SK-N-SH (cell line): ENCODE measurements at regions not wholly inside any gene's neighbourhood (a gene's known extent, or its start where the extent isn't known, plus 50 kb on each side); places are given as distances from the start of the nearest gene placed in this dataset.

Experiments used
- CTCF ChIA-PET: fragments of 300-600, 350-600 bp; formaldehyde crosslinking; extraction: SDS; loops from one replicate; lab custom pipeline; 2021; lab: Yijun Ruan, JAX
- POLR2A ChIA-PET: fragments of 350-600 bp; sonication (Branson Sonifier 250); formaldehyde crosslinking; extraction: SDS; loops from one replicate; lab custom pipeline; 2020; ENCODE audit warnings: antibody characterized with exemption, inconsistent platforms; lab: Yijun Ruan, JAX
- DNase-seq: peaks from one replicate; pipeline ENCODE4 v3.0.0; 2012
- H2AFZ ChIP-seq: fragments of 200-600 bp; sonication (generic); 2 replicates; pipeline ENCODE4 v1.8.1; 2016; ENCODE audit warnings: antibody characterized with exemption, mild to moderate bottlenecking, low read depth
- H3F3A ChIP-seq: fragments of 200-600 bp; sonication (generic); replicated peaks from 2 replicates; pipeline ENCODE3; 2016; ENCODE audit warnings: antibody characterized with exemption, mild to moderate bottlenecking; ENCODE audit not compliant: insufficient read depth
- H3K27ac ChIP-seq, 2 experiments: fragments of 200-500 bp in 1 of 2; fragments of 200-600 bp in 1 of 2; sonication (Bioruptor generic) in 1 of 2; sonication (generic), shearing (Covaris generic) in 1 of 2; 2 replicates each; pipeline versions ENCODE4 v1.5.1 to v1.6.1; 2014 to 2016; ENCODE audit warnings: low read depth in 2 of 2, inconsistent platforms in 1 of 2, low read length in 1 of 2, mild to moderate bottlenecking in 1 of 2, mixed read lengths in 1 of 2
- H3K27me3 ChIP-seq: fragments of 200-600 bp; sonication (generic), shearing (Covaris generic); 2 replicates; pipeline ENCODE4 v1.6.1; 2016; ENCODE audit warnings: mixed run types; ENCODE audit not compliant: insufficient read depth
- H3K36me3 ChIP-seq, 2 experiments: fragments of 200-500 bp in 1 of 2; fragments of 200-600 bp in 1 of 2; sonication (Bioruptor generic) in 1 of 2; sonication (generic) in 1 of 2; replicated peaks in 1 of 2; 2 replicates each; pipeline versions ENCODE3 to v1.5.1; 2014 to 2016; ENCODE audit warnings: low read length in 1 of 2, mild to moderate bottlenecking in 1 of 2; ENCODE audit not compliant: insufficient read depth in 2 of 2, control insufficient read depth in 1 of 2
- H3K4me1 ChIP-seq, 2 experiments: fragments of 200-500 bp in 1 of 2; fragments of 200-600 bp in 1 of 2; sonication (Bioruptor generic) in 1 of 2; sonication (generic), shearing (Covaris generic) in 1 of 2; 2 replicates each; pipeline versions ENCODE4 v1.5.1 to v1.6.1; 2014 to 2016; ENCODE audit warnings: low read depth in 1 of 2, low read length in 1 of 2, mixed run types in 1 of 2; ENCODE audit not compliant: insufficient read depth in 2 of 2, control insufficient read depth in 1 of 2
- H3K4me2 ChIP-seq: fragments of 200-600 bp; sonication (generic), shearing (Covaris generic); 2 replicates; pipeline ENCODE4 v1.6.1; 2017; ENCODE audit warnings: mixed run types
- H3K4me3 ChIP-seq, 2 experiments: fragments of 200-500 bp in 1 of 2; fragments of 200-600 bp in 1 of 2; sonication (Bioruptor generic) in 1 of 2; sonication (generic), shearing (Covaris generic) in 1 of 2; 2 replicates each; pipeline versions ENCODE4 v1.5.1 to v1.8.1; 2014 to 2016; ENCODE audit warnings: low read depth in 2 of 2, inconsistent platforms in 1 of 2, low read length in 1 of 2, mild to moderate bottlenecking in 1 of 2, mixed read lengths in 1 of 2, moderate library complexity in 1 of 2
- H3K79me2 ChIP-seq: fragments of 200-600 bp; sonication (generic); 2 replicates; pipeline ENCODE4 v1.8.1; 2017; ENCODE audit warnings: mild to moderate bottlenecking; ENCODE audit not compliant: insufficient read depth
- H3K9ac ChIP-seq: fragments of 200-600 bp; sonication (generic); 2 replicates; pipeline ENCODE4 v1.6.1; 2017; ENCODE audit warnings: mixed run types
- H3K9me2 ChIP-seq: fragments of 200-600 bp; sonication (generic); 2 replicates; pipeline ENCODE4 v1.6.1; 2017; ENCODE audit warnings: mixed run types
- H3K9me3 ChIP-seq: fragments of 200-600 bp; sonication (generic); 2 replicates; pipeline ENCODE4 v1.6.1; 2017; ENCODE audit warnings: mixed run types, mild to moderate bottlenecking, moderate library complexity
- H4K20me1 ChIP-seq: fragments of 200-600 bp; sonication (generic); 2 replicates; pipeline ENCODE4 v1.6.1; 2017; ENCODE audit warnings: mild to moderate bottlenecking, mixed run types; ENCODE audit not compliant: insufficient read depth
- CHD2 ChIP-seq: fragments of 150-350 bp; IDR thresholded peaks from 2 replicates; pipeline ENCODE4 v1.6.1; 2018; ENCODE audit warnings: low read length; ENCODE audit not compliant: partially characterized antibody
- ELF1 ChIP-seq: IDR thresholded peaks from 2 replicates; pipeline ENCODE4 v1.4.0; 2012
- EP300 ChIP-seq, 2 experiments: IDR thresholded peaks; 2 replicates each; pipeline versions ENCODE4 v1.4.0 to v1.6.1; 2012; ENCODE audit warnings: borderline replicate concordance in 1 of 2, low read depth in 1 of 2, low read length in 1 of 2
- EZH2phosphoT487 ChIP-seq: fragments of 200-600 bp; sonication (generic); IDR thresholded peaks from 2 replicates; pipeline ENCODE4 v1.6.1; 2017; ENCODE audit warnings: low read depth, mixed run types, mild to moderate bottlenecking, antibody characterized with exemption, moderate library complexity, borderline replicate concordance
- FOSL2 ChIP-seq: IDR thresholded peaks from 2 replicates; pipeline ENCODE4 v1.4.0; 2012; ENCODE audit warnings: low read depth, mild to moderate bottlenecking, moderate library complexity, borderline replicate concordance
- FOXM1 ChIP-seq: IDR thresholded peaks from 2 replicates; pipeline ENCODE4 v1.4.0; 2012; ENCODE audit warnings: low read depth, mild to moderate bottlenecking
- GABPA ChIP-seq: IDR thresholded peaks from 2 replicates; pipeline ENCODE4 v1.4.0; 2012; ENCODE audit warnings: low read depth, mild to moderate bottlenecking
- GATA2 ChIP-seq: sonication (generic); formaldehyde crosslinking; IDR thresholded peaks from 2 replicates; pipeline ENCODE4 v1.5.0; 2020; ENCODE audit warnings: mild to moderate bottlenecking, missing genetic modification reagents
- MXI1 ChIP-seq: IDR thresholded peaks from 2 replicates; pipeline ENCODE4 v1.6.1; 2012; ENCODE audit warnings: mild to moderate bottlenecking, low read depth, low read length, improper control_type of control experiment
- POLR2AphosphoS5 ChIP-seq: IDR thresholded peaks from 2 replicates; pipeline ENCODE4 v1.6.1; 2012; ENCODE audit warnings: low read depth, low read length
- RAD21 ChIP-seq: IDR thresholded peaks from 2 replicates; pipeline ENCODE4 v1.6.1; 2012; ENCODE audit warnings: mild to moderate bottlenecking, low read length
- RFX5 ChIP-seq: IDR thresholded peaks from 2 replicates; pipeline ENCODE4 v1.6.1; 2012; ENCODE audit warnings: mild to moderate bottlenecking, improper control_type of control experiment, low read length
- SMC3 ChIP-seq: IDR thresholded peaks from 2 replicates; pipeline ENCODE4 v1.6.1; 2012; ENCODE audit warnings: low read depth, low read length, improper control_type of control experiment
- TCF12 ChIP-seq: IDR thresholded peaks from 2 replicates; pipeline ENCODE4 v1.4.0; 2012
- YY1 ChIP-seq: IDR thresholded peaks from 2 replicates; pipeline ENCODE4 v1.4.0; 2012; ENCODE audit warnings: low read depth, mild to moderate bottlenecking
- WGBS: methylation state at CpG from one replicate; pipeline ENCODE4 v1.1.6; 2017; ENCODE audit warnings: low lambda C conversion rate; 5-methylcytosine and 5-hydroxymethylcytosine counted together
- TF ChIP-seq, protein P1 (sequence below): IDR thresholded peaks from 2 replicates; pipeline ENCODE4; 2012

- Histone ChIP-seq H3K79me2 (peaks cover 35% of the 10 kb centered on the region; the same call in 1 of the 2 replicates), H3K4me1 (peaks cover 24 to 39% of the 10 kb centered on the region in 2 experiments), H4K20me1 (no peaks in the 10 kb centered on the region), H3K9me3 (no peaks in the 10 kb centered on the region), H3K4me3 (no peak overlapping the region)
- CTCF ChIA-PET, result interaction anchor here (0.8 to 2.1 kb wide), 2 partner anchors 12 to 219 kb away, joined by 3 to 9 read pairs; no protein-coding TSS in a partner anchor
- no peak for TF ChIP-seq EP300 (IDR thresholded peaks at IDR 0.05; ENCODE audit: borderline replicate concordance in 1 of 2, low read depth in 1 of 2, low read length in 1 of 2)
- TF ChIP-seq, all 33 proteins: peak for 0
- no peak overlapping the region for H3K4me2 ChIP-seq
- DNase-seq, result no peak
- peaks cover 25% of the 10 kb centered on the region for H3F3A ChIP-seq
- WGBS, result 96% methylated on average over 3 of the region's 3 CpGs
- no peaks in the 10 kb centered on the region for H3K36me3 ChIP-seq
- no peaks in the 10 kb centered on the region for H3K27me3 ChIP-seq
- POLR2A ChIA-PET, result no interaction called here
- H3K9me2 ChIP-seq, result no peaks in the 10 kb centered on the region
- H3K27ac ChIP-seq, result no peak overlapping the region
- no peak overlapping the region for H3K9ac ChIP-seq
- H2AFZ ChIP-seq, result no peak overlapping the region
Observed at GRCh38 chr14:71541271-71541670, 391.0 kb upstream of the RGS6 start.

DNA sequence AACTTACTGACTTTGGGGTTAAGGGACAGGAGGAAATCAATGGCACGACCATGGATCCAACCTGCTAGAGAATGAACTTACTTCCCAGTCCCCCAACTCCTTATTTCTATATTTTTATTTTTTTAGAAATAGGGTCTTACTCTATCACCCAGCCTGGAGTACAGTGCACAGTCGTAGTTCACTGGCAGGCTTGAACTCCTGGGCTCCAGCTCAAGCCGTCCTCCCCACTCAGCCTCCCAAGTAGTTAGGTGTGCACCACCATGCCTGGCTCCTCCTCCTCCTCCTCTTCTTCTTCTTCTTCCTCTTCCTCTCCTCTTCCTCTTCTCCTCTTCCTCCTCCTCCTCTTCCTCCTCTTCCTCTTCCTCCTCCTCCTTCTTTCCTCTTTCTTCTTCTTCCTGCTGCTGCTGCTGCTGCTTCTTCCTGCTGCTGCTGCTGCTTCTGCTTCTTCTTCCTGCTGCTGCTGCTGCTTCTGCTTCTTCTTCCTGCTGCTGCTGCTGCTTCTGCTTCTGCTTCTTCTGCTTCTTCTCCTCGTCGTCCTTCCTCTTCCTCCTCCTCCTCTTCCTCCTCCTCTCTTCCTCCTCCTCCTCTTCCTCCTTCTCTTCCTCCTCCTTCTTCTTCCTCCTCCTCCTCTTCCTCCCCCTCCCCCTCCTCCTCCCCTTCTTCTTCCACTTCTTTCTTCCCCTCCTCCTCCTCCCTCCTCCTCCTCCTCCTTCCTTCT, 390.1 kb upstream of the RGS6 start:
- Histone ChIP-seq H3K9me2 (no peaks in the 10 kb centered on the region), H3K27me3 (no peaks in the 10 kb centered on the region), H4K20me1 (no peaks in the 10 kb centered on the region), H3K9ac (no peak overlapping the region), H2AFZ (no peak overlapping the region), H3K4me3 (no peak overlapping the region), H3F3A (peaks cover 25% of the 10 kb centered on the region), H3K79me2 (peaks cover 26% of the 10 kb centered on the region; the same call in 1 of the 2 replicates), H3K4me2 (no peak overlapping the region), H3K4me1 (peaks cover 23 to 32% of the 10 kb centered on the region in 2 experiments), H3K27ac (no peak overlapping the region), H3K36me3 (no peaks in the 10 kb centered on the region), H3K9me3 (no peaks in the 10 kb centered on the region)
- POLR2A ChIA-PET, result no interaction called here
- TF ChIP-seq, protein P1, sequence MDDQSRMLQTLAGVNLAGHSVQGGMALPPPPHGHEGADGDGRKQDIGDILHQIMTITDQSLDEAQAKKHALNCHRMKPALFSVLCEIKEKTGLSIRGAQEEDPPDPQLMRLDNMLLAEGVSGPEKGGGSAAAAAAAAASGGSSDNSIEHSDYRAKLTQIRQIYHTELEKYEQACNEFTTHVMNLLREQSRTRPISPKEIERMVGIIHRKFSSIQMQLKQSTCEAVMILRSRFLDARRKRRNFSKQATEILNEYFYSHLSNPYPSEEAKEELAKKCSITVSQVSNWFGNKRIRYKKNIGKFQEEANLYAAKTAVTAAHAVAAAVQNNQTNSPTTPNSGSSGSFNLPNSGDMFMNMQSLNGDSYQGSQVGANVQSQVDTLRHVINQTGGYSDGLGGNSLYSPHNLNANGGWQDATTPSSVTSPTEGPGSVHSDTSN, result no peak
- no peak for TF ChIP-seq ELF1
- TF ChIP-seq GABPA, result no peak
- TF ChIP-seq EZH2phosphoT487, result no peak
- no peak for TF ChIP-seq EP300 (IDR thresholded peaks at IDR 0.05; ENCODE audit: borderline replicate concordance in 1 of 2, low read depth in 1 of 2, low read length in 1 of 2)
- no peak for TF ChIP-seq GATA2 (CRISPR knock-in tag)
- no peak for TF ChIP-seq YY1
- no peak for TF ChIP-seq FOXM1
- TF ChIP-seq CHD2, result no peak
- TF ChIP-seq RFX5, result no peak
- no peak for TF ChIP-seq RAD21
- no peak for TF ChIP-seq POLR2AphosphoS5
- no peak for TF ChIP-seq MXI1
- no peak for TF ChIP-seq TCF12
- TF ChIP-seq FOSL2, result no peak
- no peak for TF ChIP-seq SMC3
- WGBS, result 77% methylated on average over 5 of the region's 5 CpGs
- DNase-seq, result no peak
- CTCF ChIA-PET, result interaction anchor here (0.8 kb wide), 1 partner anchor 11 kb away, joined by 3 read pairs; no protein-coding TSS in a partner anchor
